Fibroblast of villous mesenchyme (primary cell): ENCODE measurements at regions not wholly inside any gene's neighbourhood (a gene's known extent, or its start where the extent isn't known, plus 50 kb on each side); places are given as distances from the start of the nearest gene placed in this dataset.
A peak's percentile ranks its signal among the peaks of the same experiment; 100 is the strongest.

Source experiments
- DNase-seq: peaks from one replicate; pipeline ENCODE4 v3.0.0-alpha.2; 2010; ENCODE audit warnings: low read depth
- H3K4me3 ChIP-seq: 2 replicates; pipeline ENCODE4 v1.5.1; 2011; ENCODE audit warnings: low read depth, mild to moderate bottlenecking, low read length
- CTCF ChIP-seq: IDR thresholded peaks from 2 replicates; pipeline ENCODE4 v1.5.1; 2012; ENCODE audit warnings: low read depth, mild to moderate bottlenecking, low read length; ENCODE audit not compliant: insufficient read depth

GRCh38 chr14:64639340-64639821 is 64.8 kb upstream of the PLEKHG3 start:
- no peak overlapping the region for H3K4me3 ChIP-seq
- peak; percentile 86 for DNase-seq
- no peak for TF ChIP-seq CTCF

DNA sequence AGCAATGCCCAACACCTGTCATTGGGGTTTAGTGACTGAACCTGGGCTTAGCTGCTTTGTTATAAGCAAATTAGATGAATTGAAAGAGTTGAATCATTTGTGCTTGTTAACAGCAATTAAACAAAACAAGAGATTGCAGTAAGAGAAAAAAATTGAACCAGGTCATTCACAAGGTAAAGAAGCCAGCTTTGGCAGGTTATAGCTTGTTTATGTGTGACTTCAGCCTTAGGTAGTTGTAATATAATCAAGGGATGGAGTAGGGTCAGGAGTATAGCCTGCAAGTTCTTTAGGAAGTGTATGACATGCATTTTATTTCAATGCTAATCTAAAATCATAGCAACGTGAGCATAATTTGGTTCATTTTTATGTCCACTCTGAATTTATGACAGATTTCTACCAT is 63.4 kb upstream of the PLEKHG3 start:
- DNase-seq = no peak
- H3K4me3 ChIP-seq = no peak overlapping the region
- TF ChIP-seq CTCF = no peak

DNA sequence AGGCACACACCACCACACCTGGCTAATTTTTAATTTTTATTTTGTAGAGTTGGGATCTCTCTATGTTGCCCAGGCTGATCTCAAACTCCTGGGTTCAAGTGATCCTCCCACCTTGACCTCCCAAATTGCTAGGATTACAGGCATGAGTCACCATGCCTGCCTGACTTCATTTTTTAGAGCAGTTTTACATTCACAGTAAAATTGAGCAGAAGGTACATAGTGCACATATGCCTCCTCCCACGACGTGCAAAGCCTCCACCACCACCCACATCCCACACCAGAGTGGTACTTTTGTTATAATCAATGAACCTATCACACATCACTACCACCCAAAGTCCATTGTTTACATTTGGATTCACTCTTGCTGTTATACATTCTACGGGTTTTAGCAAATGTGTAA is 62.5 kb upstream of the PLEKHG3 start:
- TF ChIP-seq CTCF = no peak
- no peak for DNase-seq

GRCh38 chr14:64643709-64644108 is 60.5 kb upstream of the PLEKHG3 start:
- no peak overlapping the region for H3K4me3 ChIP-seq
- DNase-seq = no peak
- no peak for TF ChIP-seq CTCF

More for the DNA sequence above, 62.5 kb upstream of the PLEKHG3 start:
- H3K4me3 ChIP-seq = no peak overlapping the region

GRCh38 chr14:64644629-64645028 is 59.6 kb upstream of the PLEKHG3 start:
- no peak for TF ChIP-seq CTCF
- no peak overlapping the region for H3K4me3 ChIP-seq
- DNase-seq = no peak

DNA sequence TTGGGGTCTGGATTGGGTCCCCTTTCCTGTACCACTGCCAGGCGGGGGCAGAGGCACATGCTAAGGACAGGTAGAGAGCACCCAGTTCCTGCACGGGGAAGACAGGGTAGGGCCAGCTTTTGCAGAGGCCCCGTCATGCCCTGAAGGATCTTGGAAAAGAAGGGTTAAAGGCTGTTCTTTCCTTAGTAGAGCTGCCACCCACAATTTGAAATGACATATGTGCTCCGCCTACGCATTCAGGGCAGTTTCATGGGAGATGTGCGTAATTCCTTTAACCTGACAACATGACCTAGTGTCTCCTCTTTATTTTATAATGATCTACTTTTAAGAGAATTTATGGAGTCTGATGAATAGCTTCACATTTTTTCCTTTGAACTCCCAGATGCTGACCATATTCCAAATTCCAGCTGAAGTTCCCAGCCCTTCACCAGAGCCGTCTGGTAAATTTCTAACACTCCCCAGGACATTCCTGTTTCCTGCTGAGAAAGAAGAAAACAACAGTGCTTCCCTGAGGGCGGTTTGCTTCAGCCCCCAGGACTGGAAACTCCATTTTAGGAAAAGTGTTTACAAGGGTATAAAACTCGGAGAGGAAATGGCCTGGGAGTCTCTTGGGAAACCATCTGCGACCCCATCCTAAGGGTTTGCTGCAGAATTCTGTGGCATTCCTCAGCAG is 58.9 kb upstream of the PLEKHG3 start:
- DNase-seq = peak; percentile 100
- H3K4me3 ChIP-seq = peak overlapping the region; percentile 28
- TF ChIP-seq CTCF = no peak

- DNase-seq = peak; percentile 98
- TF ChIP-seq CTCF = no peak
- H3K4me3 ChIP-seq = peak overlapping the region; percentile 28
These were observed 58.1 kb upstream of the PLEKHG3 start for GRCh38 chr14:64646103-64646502.
